ENCODE measurements at regions not wholly inside any gene's neighbourhood (a gene's known extent, or its start where the extent isn't known, plus 50 kb on each side); places are given as distances from the start of the nearest gene placed in this dataset.

DNA sequence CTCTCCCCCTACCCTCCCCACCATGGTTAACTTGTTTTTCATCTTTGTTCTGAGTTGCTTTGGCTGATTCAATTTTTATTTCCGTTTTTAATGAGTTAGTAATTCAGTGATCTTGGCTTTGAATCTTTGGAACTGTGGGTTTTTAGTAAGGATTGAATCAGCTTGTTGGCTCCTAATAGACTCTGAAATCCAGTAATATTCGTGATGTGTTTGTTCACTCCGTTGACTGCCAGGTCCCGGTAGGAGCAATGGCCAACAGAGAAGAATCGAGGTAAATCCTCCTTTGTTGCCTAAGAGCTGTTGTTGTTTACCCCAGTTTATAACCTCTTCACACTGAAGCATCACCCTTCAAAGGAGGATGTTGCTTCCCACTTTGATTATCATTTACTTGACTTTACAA, 92.7 kb downstream of the PCSK1 start:
- DNase-seq: no peak

DNA sequence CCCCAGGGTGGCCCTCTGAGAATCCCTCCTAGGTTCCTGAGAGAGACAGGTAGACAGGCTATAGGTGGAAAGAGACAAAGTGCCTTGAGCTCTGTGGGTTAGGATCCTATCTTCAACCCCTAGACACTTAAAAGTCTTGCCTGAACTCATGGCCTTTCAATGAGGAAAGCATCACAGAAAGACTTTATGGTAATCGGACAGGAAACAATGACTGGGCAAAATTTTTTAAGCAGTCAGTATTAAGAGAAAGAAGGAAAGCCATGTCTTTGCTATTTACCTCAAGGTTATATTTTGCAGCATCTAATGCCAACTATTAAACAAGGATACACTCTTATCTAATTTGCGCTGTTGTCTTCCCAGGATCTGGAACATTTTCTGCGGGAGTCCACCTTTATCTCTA, 93.2 kb downstream of the PCSK1 start:
- DNase-seq: no peak

DNA sequence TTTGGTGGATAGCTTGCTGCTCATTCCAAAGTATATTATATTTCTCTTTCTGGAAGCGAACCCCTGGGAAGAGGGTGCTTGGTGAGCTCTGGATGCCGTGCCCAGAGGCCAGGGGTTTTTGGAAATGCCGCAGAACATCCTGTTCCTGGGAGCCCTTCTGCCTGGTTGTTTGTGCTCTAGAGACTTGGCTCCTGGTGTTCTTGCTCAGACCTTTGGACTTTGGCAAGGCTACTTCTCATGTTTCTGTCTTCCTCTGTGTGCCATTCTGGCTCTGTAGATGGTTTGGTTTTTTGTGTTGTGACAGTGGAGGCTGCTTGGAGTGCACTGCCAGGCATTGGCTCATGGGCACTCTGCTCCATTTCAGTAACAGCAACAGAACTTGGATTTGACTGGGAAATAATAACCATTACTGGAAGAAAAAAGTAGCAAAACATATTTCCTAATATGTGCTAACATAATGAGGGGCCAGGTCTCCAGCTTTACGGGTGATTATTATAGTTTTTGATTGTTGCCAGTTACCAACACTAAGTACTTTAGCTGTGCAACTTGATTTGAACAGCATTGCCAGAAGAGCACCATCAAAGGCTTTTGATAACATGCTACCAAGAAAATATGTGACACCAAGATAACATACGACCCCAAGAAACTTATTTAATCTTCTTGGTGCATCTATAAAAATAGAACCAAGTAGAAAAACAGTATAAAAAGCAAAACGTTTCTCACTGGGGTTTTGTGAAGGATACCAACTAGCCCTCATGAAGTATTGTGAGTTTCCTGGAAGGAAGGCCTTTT, 94.2 kb downstream of the PCSK1 start:
- no peak for DNase-seq

DNA sequence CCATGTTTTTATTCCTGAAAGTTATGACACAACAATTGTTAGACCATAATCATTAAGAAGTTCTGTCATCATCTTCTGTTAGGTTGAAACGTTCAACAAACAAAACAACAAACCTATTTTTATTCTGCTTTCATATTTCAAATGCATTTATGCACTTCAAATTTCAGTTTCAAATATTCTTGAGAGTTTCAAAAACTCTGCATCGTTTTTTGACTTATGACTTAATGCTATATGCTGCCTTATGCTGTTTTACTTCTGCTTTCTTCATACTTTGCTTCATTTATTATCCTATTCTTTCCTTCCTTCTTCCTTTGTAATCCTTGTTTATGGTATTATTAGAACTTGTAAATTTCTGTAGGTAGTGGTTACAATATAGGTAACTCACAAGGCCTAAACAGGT, 95.0 kb downstream of the PCSK1 start:
- DNase-seq: no peak

DNA sequence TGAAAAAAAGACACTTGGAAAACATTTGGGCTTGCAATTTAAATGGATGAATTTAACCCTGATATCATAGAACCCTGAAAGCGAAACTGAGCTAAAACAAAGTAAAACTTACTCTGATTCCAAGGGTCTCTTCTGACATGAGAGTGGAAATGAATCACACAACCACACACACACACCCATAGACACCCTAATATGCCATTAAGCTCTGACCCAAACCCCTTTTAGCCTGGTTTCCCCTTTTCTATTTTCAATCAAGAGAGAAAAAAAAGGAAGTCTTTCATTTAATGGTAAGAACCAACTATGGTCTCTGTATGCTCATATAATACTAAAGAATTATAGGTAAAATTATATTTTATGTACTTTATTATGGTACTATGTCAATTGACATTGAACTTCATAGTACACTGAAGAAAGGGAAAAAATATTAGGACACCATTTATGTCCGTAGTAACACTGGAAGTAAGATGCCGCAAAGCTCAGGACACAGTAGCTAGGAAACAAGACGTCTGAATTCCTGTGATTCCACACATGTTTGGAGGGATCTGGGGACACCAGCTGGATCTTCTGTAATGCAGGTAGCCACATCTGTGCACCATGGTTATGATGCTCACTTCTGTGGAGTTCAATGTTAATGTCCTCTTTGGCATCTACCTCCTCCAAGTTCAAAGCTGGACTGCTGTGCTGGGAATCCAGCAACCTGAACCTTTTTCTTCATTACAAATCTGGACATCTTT, 95.8 kb downstream of the PCSK1 start:
- no peak for DNase-seq

DNA sequence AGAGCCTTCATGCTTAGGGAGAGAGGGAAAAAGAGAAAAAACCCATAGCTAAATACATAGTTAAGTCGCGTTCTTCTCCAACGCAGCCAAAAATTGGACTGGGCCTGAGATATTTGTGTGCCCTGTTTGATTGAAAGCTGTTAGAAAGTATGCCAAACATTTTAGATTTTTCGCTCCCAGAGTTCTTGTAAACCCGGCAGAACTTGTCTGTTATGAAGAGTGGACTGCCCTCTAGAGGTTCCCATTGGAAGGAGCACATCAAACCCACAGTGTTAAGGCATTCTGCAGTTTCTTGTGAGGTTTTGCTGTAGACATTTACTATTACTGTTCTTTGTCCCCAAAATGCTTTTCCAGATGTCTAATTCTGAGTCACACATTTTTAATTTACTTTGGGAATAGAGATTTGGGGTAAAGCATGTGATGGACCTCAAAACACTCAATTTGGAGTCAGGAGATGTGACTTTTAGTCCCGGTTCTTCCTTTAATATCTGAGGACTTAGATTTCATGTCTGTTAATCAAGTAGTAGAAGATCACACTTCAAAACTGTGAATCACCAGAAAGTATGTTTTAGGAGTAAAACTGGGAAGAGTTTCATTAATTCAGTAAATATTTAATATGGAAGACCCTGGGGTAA, 96.6 kb downstream of the PCSK1 start:
- peak; percentile 74 for DNase-seq

DNA sequence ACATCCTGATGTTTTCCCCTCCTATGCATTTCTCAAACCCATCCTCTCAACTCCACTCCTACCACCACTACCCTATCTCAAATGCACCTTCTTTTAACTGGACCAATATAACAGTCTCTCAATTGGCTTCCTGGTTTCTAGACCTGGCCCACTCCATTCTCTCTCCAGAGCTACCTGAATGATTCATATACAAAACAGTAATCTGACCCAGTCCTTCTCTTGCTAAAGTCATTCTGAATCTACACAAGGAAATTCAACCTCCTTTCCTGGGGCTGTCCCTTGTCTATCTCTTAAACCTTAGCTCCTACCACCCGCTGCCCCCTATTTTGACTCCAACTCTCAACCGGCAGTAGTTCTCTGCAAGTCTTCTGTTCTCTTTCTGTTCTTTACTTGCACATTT, 97.2 kb downstream of the PCSK1 start:
- DNase-seq: no peak

DNA sequence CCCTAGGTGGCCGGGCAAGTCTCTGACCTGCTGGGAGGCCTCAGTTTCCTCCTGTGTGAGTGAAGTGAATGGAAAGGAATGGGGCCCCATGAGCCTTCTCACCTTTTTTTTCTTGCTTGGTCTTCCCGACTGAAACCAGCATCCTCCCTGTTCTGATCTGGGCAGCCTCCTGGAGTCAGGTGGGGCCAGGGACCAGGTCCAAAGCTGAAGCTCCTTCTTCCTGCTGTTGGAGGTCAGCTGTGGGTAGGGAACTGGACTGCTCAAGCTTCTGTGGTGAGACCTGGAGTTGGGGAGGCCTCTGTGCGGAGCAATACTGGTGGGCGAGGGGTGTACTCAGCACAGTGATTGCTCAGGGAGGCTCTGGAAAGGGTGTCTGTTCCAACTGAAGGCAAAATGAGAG, 99.7 kb downstream of the PCSK1 start:
- DNase-seq: no peak

DNA sequence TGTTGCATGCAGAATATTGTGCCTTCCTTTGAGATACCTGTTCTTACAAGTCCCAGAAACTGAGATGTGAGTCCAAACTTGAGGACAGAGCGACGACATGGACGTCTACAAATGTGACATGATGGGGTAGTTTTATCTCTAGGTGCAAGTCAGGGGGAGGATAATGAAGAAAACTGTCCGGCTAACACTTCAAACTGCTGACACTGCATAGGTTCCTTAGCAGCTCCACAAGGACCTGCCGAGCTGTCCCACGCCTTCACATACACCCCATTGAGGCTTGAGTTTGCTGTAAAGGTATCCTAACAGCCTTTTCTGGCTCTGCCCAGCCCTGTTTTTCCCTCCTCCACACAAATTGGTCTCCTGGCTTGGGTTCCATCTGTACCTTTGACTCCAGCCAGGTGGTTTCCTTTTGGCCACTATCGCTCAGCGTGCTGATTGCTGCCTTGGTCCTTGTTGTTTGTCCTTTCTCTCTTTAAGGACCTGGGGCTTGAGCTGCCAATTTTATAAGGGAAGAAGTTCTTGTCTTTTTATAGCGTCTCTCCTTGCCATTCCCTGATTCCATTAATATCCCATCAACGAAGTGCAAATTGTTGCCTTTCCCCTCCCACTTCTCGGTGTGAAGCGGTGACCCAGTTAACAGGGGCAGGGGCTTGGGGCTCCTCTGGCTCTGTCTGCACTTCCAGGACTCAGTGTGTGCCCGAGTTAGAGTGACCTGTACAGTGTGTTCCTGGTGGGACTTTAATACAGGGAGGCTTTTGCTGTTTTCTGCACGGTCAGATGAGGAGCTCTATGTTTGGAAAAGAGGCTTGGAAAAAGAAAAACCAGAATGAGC, 100.3 kb downstream of the PCSK1 start:
- DNase-seq: no peak

DNA sequence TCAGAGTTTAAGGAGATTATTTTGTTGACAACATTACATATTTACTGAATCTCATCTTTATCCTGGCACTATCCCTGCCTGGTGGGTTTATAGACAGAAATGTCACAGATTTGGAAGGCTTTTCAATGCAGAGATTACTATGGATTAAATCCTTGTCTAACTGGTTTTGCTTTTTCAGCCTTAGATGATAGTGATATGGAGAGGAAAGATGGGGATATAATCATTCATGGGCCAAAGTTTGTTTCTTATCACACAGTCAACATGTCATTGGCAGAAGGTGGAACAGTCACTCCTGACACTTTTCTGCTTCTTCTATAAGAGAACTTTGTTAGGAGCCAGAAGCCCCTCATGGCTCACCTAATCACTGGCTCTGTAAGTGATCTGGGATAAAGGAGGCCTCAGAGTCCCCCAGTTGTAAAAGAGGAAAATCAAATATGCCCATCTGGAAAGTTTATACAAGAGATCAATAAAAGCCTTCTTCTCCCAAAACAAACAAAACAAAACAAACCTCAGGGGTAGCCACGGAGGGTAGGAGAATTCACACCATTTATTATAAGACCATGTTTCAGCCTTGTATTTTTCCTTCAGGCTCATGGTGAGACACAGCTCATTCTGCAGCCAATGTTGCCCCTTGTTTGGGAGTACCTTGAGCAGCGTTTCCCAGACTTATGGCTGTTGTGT, 101.2 kb downstream of the PCSK1 start:
- DNase-seq: no peak

DNA sequence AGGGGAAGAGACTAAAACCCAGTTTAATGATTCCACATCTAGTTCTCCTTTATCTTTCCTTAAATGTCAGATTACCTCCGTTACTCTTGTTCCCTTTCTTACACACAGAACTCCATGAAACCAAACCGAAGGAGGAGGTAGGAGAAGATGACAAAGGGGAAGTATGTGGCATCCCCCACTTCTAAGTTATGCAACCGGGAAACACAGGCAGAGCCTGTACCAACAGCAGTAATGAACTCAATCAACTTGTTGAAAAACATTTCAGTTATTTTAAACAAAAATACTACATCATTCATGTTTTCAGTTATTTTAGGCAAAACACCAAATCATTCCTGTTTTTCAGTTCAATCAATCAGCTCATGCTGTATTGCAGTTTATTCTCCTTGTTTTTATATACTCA, 101.8 kb downstream of the PCSK1 start:
- no peak for DNase-seq

DNA sequence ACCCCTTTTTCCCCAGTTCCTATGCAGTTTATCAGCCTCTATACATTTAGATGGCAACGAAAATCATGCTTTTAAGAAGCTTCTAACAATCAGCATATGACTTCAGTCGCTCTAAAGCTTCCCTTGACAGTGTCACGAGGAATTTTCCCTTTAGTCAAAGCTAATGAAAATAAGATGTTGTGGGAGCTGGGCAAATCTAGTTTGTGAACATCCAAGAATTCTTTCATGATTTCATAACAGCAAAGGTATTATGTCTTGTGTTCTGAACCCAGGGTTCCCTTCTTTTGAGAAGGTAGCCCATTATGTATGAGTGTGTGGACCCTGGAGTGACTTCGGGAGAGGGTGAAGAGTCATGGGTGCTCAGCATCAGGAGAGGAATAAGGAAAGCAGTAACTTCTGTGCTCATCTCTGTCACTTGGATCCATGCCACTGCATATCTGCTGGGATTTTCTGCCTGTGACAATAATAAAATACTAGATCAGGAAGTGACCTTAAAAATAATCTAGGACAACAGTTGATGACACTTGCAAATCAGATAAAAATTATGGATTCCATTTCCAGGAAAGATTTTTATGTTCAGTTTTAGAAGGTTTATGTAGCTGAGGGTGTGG, 102.4 kb downstream of the PCSK1 start:
- no peak for DNase-seq

DNA sequence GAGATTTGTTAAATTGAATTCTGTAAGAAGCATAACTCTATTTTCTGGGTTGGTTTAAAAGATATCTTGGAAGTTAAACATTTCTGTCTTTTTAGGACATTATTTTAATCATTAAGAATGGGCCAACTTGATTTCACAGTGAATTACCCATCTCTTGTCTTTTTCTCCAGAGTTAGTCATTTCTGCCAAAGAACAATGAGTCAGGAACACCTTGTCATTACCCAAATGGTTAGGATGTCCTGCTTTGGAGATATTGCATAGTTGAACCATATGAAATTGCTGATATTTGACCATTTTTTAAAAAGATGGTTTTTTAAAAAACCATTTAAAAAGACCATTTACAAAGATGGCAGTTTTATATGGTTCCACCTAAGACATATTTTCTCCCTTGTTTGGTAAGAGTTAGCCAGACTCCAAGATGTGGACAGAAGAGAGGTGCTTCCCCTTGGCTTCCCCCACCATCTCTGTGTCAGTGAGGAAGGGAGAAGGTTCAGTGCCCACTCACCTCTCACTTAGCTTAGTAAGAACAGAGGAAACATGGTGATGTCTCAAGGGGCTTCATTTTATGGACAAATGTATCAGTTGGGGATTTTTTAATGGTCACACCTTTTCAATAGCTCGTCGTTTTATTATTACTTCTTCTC, 103.0 kb downstream of the PCSK1 start:
- no peak for DNase-seq

DNA sequence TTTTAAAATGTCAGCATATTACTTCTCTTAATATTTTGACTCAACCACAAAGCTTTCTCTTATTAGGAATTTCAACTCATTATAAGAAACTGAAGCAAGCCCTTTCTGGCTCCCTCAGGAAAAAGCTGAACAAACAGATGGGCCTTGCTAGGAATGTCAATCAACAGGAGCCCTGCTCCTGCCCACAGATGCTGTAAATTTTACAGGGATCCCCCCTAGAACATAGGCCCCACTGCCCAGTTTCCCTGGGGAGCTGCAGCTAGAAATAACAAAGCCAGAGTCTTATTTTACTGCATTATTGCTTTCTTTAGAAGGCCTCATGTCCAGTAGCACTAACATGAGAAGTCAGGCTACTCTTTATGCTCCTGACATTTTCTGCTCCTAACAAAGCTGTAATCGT, 103.8 kb downstream of the PCSK1 start:
- no peak for DNase-seq

DNA sequence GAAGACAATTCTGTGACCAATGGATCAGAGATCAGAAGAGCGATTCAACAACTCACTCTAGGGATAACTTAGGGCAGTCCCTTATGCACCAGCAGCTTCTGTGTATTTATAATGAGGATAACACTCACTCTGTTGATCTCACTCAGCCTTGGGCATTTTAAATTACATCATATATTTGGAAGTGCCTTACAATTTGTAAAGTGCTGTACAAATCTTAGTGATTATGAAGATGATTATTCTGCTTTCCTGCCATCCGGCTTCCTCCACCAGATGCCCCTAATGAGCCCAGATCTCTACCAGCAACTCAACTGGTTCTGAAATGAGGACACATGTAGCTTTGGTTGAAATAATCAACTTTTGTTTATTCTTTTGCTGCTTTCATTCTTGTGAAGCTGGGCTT, 105.3 kb downstream of the PCSK1 start:
- DNase-seq: no peak

DNA sequence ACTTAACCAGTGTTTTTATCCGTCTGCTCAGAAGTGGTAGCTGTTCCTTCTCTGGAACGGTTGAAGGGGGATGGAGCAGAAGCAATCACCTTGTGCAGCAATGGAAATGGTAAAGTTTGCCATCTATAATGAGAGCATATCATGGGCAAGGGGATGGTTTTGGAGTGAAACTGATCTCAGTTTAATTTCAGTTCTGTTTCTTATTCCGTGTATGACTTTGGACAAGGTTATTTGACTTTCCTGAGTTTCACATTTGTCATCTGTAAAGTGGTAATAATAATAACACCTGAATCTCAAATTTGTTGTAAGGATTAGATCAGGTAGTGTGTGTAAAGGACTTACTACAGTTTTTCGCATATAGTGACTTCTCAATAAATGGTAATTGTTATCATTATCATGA, 106.1 kb downstream of the PCSK1 start:
- no peak for DNase-seq

DNA sequence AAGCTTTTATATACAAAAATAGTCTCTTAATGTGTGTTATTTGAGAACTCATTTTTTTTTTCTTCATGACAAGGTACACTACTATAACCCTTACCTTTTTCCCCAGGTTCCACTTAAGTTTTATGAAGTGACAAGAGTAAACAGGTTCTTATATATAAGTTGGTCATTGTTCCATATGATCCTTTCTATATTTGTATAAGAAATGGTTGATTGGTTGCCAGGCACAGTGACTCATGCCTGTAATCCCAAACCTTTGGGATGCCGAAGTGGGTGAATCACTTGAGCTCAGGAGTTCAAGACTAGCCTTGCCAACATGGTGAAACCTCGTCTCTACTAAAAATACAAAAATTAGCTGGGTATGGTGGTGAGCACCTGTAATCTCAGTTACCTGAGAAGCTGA, 108.3 kb downstream of the PCSK1 start:
- no peak for DNase-seq

DNA sequence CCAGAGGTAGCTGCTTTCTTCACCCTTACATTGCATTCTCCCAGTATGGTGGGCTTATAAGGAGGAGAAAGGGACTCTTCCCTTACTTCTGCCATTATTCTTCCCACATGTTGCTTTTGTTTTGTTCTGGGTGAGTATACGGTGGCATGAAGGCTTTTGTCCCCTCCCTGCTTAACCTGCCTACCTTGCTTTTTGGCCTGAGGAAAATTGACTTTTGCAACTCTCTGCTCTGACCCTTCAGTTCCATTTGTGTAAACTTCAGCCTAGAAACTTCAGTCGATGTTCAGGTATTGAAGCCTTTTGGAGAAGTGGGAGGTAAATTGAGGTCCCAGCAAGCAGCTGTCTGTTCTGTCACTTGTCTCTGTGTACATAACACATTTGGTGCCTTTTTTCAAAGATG, 110.2 kb downstream of the PCSK1 start:
- DNase-seq: no peak

DNA sequence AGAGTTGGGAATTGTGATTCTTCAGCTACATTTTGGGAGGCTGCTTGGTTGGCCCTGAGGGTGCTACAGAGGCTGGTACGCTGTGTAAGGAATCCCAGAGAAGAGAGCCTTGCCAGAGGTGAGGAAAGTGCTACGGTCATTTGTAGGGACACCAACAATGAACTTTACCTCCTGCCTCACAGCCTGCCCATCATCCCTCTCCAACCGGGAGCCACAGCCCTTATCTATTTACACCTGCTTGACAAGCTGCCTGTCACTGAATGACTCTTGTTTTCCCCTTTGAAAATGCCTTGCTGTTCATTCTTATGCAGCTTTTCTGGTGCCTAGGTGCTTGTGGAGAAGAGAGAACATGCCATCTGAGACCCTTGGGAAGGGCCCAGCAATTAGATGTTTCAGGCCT, 110.8 kb downstream of the PCSK1 start:
- no peak for DNase-seq

DNA sequence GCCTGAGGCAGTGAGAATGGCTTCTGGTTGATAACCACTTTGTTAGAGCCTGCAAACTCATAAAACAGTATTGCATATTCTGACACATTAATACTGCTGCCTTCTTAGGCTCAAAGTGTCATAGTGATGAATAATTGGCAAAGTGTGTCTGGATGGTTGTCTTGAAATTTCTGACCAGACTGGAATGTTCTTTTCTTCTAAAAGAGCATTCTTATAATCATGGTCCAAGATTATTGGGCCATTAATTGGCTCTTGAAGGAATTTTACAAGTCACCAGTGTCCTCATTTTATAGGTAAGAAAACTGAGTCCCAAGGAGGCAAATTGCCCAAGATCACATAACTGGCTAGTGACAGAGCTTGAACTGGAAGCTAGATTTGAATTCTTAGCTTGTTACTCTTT, 111.7 kb downstream of the PCSK1 start:
- no peak for DNase-seq

DNA sequence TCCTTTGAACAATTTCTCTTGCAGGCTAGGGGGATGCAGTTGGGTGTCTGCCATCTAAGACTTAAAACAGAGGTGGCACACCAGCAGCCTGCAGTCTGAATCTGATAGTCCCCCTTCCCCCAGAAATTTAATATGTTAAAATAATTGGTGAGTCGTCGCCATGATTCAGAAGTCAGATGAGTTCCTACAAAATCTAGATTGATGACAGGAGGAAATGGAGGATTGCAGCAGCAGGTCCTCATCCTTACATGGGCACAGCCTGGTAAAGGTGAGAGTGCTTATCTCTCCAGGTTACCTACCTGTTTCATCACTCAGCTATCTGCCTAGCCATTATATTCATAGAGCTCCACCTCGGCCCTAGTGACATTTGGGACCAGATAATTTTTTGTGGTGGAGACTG, 112.3 kb downstream of the PCSK1 start:
- DNase-seq: no peak
